ENCODE measurements at regions not wholly inside any gene's neighbourhood (a gene's known extent, or its start where the extent isn't known, plus 50 kb on each side); places are given as distances from the start of the nearest gene placed in this dataset.
"Not testable (repeated sequence)": the region's sequence is repeated elsewhere in the genome, so short reads cannot be mapped to it uniquely, and the experiment has no call there.

DNA sequence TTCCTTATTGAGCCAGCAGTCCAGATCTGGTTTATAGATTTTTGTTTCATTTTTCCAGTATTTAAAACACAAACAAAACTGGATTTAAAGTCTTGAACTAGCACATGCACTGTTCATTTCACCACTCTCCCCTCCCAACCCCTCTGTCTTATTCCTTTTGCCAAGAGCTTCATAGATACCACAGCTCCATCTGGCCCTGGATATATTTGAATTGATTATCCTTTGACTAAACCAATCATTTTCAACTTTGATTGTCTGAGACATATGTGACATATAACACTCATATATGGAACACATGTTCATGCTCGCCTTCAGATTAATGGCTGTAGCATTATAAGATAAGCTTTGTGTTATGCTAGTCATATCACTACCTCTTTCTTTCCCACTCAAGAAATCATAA lies 376.6 kb upstream of the NAALADL2 start:
- DNase-seq (ENCODE audit: low spot score), result no peak
- TF ChIP-seq, protein P1, sequence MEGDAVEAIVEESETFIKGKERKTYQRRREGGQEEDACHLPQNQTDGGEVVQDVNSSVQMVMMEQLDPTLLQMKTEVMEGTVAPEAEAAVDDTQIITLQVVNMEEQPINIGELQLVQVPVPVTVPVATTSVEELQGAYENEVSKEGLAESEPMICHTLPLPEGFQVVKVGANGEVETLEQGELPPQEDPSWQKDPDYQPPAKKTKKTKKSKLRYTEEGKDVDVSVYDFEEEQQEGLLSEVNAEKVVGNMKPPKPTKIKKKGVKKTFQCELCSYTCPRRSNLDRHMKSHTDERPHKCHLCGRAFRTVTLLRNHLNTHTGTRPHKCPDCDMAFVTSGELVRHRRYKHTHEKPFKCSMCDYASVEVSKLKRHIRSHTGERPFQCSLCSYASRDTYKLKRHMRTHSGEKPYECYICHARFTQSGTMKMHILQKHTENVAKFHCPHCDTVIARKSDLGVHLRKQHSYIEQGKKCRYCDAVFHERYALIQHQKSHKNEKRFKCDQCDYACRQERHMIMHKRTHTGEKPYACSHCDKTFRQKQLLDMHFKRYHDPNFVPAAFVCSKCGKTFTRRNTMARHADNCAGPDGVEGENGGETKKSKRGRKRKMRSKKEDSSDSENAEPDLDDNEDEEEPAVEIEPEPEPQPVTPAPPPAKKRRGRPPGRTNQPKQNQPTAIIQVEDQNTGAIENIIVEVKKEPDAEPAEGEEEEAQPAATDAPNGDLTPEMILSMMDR (IDR thresholded peaks at IDR 0.05; ENCODE audit: extremely low read depth, insufficient read depth, missing control alignments), result no peak
- in situ Hi-C loops (cut with MboI; ENCODE audit: low pct_unique_long_range_greater_than_20kb, low sequenced_read_pairs, unreplicated experiment), result no loop called here

DNA sequence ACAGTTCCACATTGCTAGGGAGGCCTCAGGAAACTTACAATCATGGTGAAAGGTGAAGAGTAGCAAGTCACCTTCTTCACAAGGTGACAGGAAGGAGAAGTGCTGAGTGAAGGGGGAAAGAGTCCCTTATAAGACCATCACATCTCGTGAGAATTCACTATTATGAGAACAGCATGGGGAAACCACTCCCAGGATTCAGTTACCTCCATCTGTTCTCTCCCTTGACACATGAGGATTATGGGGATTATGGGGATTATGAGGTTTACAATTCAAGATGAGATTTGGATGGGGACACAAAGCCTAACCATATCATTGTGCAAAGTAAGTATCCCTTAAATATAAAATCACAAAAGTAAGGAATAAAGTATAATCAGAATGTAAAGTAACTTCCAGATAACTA lies 375.9 kb upstream of the NAALADL2 start:
- TF ChIP-seq, protein P1 (IDR thresholded peaks at IDR 0.05; ENCODE audit: extremely low read depth, insufficient read depth, missing control alignments), result no peak
- no peak for DNase-seq (ENCODE audit: low spot score)
- in situ Hi-C loops (cut with MboI; ENCODE audit: low pct_unique_long_range_greater_than_20kb, low sequenced_read_pairs, unreplicated experiment), result no loop called here

DNA sequence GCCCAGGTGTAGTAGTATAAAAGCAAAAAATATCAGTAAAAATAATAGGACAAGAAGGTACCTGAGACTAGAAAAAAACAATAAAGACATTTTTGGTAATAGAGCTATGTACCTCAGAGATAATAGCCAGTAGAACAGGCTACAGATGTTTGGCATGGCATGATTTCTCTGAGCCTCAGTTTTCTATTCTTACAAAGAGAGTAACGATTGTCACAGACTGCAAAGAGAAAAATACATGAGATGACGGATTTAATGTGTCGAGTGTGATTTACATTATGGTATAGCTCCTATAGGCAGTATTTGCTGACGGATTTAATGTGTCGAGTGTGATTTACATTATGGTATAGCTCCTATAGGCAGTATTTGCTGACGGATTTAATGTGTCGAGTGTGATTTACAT lies 375.3 kb upstream of the NAALADL2 start:
- DNase-seq (ENCODE audit: low spot score); in situ Hi-C loops (cut with MboI; ENCODE audit: low pct_unique_long_range_greater_than_20kb, low sequenced_read_pairs, unreplicated experiment): not testable (repeated sequence)

DNA sequence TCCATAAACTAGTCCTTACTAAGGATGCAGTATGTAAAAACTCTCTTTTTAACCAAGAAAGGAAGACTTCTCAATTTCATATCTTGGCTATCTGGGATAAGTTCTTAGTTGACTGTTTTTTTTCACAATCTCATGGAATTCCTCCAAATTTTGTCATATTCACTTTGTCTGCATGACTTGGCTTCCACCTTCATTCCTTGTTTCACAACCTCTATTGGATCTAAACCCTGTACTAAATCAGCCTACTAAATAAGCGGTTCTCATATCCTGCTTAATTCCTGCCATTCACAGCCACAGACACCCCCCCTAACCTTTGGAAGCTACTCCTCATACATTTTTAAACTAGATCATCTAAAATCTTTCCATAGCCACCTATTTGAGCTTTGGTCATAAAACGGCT lies 370.6 kb upstream of the NAALADL2 start:
- in situ Hi-C loops (cut with MboI; ENCODE audit: low pct_unique_long_range_greater_than_20kb, low sequenced_read_pairs, unreplicated experiment), result no loop called here

DNA sequence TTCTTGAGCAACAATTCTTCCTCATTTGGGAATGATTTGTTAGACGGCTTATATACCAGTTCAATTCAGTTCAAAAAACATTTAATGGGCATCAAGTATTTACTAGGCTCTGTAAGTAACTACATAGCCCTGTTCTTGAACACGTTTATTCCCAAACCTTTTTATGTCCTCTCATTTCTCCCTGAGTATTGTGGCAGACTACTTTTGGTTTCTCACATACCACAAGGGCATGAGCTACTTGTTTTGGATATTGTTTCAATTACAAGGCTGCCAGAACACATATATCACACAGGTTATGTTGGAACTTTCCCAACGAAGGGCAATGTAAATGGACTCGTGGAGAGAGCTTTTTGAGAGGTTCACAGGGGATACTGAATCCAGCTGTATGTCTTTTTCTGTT lies 363.8 kb upstream of the NAALADL2 start:
- TF ChIP-seq, protein P1 (IDR thresholded peaks at IDR 0.05; ENCODE audit: extremely low read depth, insufficient read depth, missing control alignments), result no peak
- DNase-seq (ENCODE audit: low spot score), result no peak
- in situ Hi-C loops (cut with MboI; ENCODE audit: low pct_unique_long_range_greater_than_20kb, low sequenced_read_pairs, unreplicated experiment), result no loop called here

More for the DNA sequence above, 370.6 kb upstream of the NAALADL2 start:
- DNase-seq (ENCODE audit: low spot score), result no peak
- TF ChIP-seq, protein P1 (IDR thresholded peaks at IDR 0.05; ENCODE audit: extremely low read depth, insufficient read depth, missing control alignments), result no peak

DNA sequence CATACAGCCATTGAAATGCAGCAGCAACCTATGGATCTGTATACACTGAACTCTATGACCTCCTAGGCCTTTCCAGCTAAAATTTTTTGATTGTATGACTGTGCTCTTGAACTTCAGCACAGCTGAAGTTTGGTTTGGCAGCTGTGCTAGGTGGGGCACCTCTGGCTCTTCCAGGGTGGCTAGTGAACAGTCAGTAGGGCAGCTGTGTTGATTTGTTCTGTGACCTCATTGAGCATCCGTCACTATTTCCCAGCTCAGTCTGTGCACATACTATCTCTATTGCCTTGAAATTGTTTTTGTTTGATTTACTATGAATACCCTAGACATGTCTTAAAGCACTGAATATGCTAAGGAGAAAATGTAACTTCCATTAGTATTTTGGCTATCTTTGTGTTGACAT lies 363.2 kb upstream of the NAALADL2 start:
- no peak for DNase-seq (ENCODE audit: low spot score)
- TF ChIP-seq, protein P1 (IDR thresholded peaks at IDR 0.05; ENCODE audit: extremely low read depth, insufficient read depth, missing control alignments), result no peak
- in situ Hi-C loops (cut with MboI; ENCODE audit: low pct_unique_long_range_greater_than_20kb, low sequenced_read_pairs, unreplicated experiment), result no loop called here

DNA sequence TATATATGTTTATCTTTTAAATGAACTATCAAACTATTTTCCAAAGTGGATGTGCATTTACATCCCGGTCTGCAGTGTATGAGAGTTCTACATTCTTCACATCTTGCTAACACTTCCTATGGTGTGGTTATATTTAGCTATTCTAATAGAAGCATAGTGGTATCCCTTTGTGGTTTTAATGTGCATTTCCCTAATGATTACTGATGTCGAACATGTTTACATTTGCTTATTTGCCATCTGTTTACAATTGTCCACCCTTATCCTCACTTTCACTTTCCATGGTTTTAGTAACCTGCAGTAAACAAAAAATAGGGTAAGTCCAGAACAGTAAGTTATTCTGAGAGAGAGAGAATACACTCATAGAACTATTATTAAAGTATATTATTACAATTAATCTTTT lies 360.5 kb upstream of the NAALADL2 start:
- no peak for DNase-seq (ENCODE audit: low spot score)
- TF ChIP-seq, protein P1 (IDR thresholded peaks at IDR 0.05; ENCODE audit: extremely low read depth, insufficient read depth, missing control alignments), result no peak
- in situ Hi-C loops (cut with MboI; ENCODE audit: low pct_unique_long_range_greater_than_20kb, low sequenced_read_pairs, unreplicated experiment), result no loop called here
